Activated CD4-positive, alpha-beta memory T cell treated with anti-CD3 and anti-CD28 coated beads for 36 hours (primary cell): ENCODE measurements at regions not wholly inside any gene's neighbourhood (a gene's known extent, or its start where the extent isn't known, plus 50 kb on each side); places are given as distances from the start of the nearest gene placed in this dataset.

Experiments used
- CTCF ChIA-PET: fragments of 350-600 bp; sonication (Branson Sonifier 250); formaldehyde crosslinking; loops from one replicate; lab custom pipeline; 2021; ENCODE audit warnings: antibody characterized with exemption, inconsistent platforms; lab: Charles Lee
- POLR2A ChIA-PET: fragments of 350-600 bp; sonication (Branson Sonifier 250); formaldehyde crosslinking; loops from one replicate; lab custom pipeline; 2021; ENCODE audit warnings: antibody characterized with exemption; lab: Charles Lee
- DNase-seq: peaks from one replicate; pipeline ENCODE4 v3.0.0-alpha.2; 2020
- H3K27ac Mint-ChIP-seq: one replicate; pipeline ENCODE4 v1.8.0; 2021; ENCODE audit warnings: mixed read lengths
- H3K27me3 Mint-ChIP-seq: one replicate; pipeline ENCODE4 v1.8.0; 2021; ENCODE audit warnings: mixed read lengths
- H3K36me3 Mint-ChIP-seq: one replicate; pipeline ENCODE4 v1.8.0; 2021; ENCODE audit warnings: mixed read lengths
- H3K4me1 Mint-ChIP-seq: one replicate; pipeline ENCODE4 v1.8.0; 2021; ENCODE audit warnings: low read depth, mixed read lengths
- H3K4me3 Mint-ChIP-seq: one replicate; pipeline ENCODE4 v1.8.0; 2021; ENCODE audit warnings: mild to moderate bottlenecking, mixed read lengths
- H3K9me3 Mint-ChIP-seq: one replicate; pipeline ENCODE4 v1.8.0; 2021; ENCODE audit warnings: mixed read lengths
- intact Hi-C: fragments of 100-400 bp; cut with micrococcal nuclease; formaldehyde crosslinking; loops from one replicate; pipeline ENCODE4 v1.15.1; 2023

DNA sequence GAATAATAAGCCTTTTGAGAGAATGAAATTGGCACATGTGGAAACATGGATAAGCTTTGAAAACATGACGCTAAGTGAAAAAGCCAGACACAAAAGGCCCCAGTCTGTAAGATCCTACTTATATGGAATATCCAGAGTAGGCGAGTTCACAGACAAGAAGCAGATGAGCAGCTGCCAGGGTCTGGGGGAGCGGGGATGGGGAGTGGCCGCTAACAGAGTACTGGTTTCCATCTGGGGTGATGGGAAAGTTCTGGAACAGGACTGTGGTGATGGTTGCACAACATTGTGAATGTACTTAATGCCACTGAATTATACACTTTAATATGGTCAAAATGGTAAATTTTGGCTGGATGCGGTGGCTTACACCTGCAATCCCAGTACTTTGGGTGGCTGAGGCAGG lies 126.5 kb downstream of the SPATA19 start:
- DNase-seq: no peak
- ChIA-PET CTCF (no interaction called here), POLR2A (no interaction called here)
- Mint-ChIP-seq H3K27me3 (peaks cover 4% of the 10 kb centered on the region), H3K27ac (no peak overlapping the region), H3K4me3 (no peak overlapping the region), H3K9me3 (no peaks in the 10 kb centered on the region), H3K36me3 (no peaks in the 10 kb centered on the region), H3K4me1 (no peaks in the 10 kb centered on the region)
- intact Hi-C loops: no loop called here

DNA sequence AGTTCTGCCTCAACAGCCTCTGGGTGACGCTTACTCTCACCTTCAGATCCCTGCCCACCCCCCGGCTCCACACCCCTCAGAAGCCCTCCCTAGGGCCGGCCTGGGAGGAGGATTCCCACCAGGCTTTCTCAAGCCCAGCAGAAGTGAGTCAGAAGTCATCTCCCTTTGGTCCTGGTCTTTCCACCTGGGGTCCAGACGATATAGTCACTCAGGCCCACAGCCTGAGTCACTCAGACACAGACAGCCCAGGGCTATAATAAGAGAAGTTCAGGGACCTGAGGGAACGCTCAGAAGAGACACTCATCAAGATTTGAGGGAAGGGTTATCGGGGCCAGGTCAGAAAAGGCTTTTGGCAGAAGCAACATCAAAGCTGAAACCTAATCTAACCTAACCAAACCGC lies 127.1 kb downstream of the SPATA19 start:
- Mint-ChIP-seq H3K4me3 (no peak overlapping the region), H3K27me3 (peaks cover 4% of the 10 kb centered on the region), H3K36me3 (no peaks in the 10 kb centered on the region), H3K9me3 (no peaks in the 10 kb centered on the region), H3K27ac (no peak overlapping the region), H3K4me1 (no peaks in the 10 kb centered on the region)
- POLR2A ChIA-PET: no interaction called here
- CTCF ChIA-PET: no interaction called here
- no peak for DNase-seq
- intact Hi-C loops: no loop called here

DNA sequence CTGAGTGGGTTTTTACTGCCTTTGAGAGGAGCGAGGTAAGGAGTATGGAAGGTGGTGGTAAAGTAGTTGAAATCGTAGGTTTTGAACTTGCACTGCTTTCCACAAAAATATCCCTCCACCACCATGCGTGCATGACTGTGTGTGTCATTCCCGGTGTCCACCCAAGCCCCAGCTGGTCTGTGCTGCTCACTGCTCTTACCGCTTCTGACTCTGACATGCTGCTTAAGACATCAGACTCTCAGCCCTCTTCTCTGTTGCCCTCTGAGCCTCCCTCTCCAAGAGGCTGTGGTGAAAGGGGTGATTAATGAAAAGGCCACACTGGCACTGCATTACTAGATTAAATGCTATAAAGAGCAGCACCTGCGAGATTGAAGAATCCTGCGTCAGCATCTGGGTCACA lies 128.7 kb downstream of the SPATA19 start:
- no peaks in the 10 kb centered on the region for H3K36me3 Mint-ChIP-seq
- CTCF ChIA-PET: no interaction called here
- no peak overlapping the region for H3K4me3 Mint-ChIP-seq
- POLR2A ChIA-PET: no interaction called here
- H3K4me1 Mint-ChIP-seq: no peaks in the 10 kb centered on the region
- intact Hi-C loops: no loop called here
- H3K9me3 Mint-ChIP-seq: no peaks in the 10 kb centered on the region
- H3K27me3 Mint-ChIP-seq: peaks cover 4% of the 10 kb centered on the region
- no peak for DNase-seq
- H3K27ac Mint-ChIP-seq: no peak overlapping the region

DNA sequence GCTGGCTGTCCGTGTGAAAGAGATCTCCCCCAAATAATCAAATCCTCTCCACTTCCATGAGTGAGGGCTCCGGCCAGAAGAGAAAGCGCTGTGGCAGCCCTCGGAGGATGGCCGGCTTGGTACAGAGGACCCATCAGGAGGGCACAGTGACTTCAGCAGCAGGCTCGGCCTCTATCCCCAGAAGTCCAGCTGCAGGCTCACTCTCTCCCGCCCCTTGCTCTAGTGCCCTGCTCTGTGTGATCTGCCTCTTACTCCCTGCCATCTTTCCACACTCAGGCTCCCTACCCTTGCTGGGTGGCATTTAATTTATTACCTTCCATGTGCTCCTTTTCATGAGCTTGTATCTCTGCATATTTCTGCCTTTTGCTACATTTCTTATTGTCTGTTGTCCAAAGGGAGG lies 129.7 kb downstream of the SPATA19 start:
- Mint-ChIP-seq H3K4me1 (no peaks in the 10 kb centered on the region), H3K27me3 (peaks cover 4% of the 10 kb centered on the region), H3K9me3 (no peaks in the 10 kb centered on the region), H3K4me3 (no peak overlapping the region), H3K27ac (no peak overlapping the region), H3K36me3 (no peaks in the 10 kb centered on the region)
- ChIA-PET POLR2A (no interaction called here), CTCF (no interaction called here)
- DNase-seq: no peak
- intact Hi-C loops: no loop called here

DNA sequence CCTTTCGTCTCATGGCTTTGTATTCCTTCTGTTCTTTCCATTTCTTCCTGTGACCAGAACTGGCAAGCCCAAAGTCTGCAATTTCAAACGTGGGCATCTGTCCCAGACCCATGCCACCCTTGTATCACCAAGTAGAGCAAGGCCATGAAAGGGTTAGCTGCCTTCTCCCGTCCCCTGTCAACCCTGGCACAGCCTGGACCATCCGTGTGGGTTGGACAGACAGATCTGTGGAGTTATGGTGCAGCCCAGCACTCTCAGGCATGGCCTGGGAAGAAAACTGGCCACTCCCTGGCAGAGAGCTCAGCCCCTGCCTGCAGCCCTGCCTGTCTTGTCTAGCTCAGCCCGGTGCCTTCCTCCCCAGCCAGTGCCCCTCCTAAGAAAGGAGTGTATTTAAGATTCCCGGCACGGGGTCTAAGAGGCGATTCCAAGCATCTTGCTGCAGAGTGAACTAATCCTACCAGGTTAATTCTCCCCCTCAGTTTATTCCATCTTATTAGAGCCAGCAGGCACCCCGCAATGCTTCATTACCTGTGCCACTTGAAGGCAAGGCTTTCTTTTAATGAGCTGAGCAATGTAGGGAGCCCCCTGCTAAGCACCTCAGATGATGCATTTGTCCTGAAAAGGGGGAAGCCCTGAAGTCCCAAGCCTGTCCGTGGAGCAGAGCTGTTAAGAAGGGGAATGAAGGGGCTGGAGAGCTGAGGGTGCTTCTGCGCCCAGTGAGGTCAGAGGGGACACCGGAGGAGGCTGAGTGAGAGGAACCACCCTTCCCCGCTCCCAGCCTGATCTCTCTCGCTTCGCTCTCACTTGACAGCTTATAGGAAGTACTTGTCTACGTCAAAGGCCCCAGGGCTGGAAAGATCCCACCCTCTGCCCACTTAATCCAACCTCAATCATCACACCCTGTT lies 130.6 kb downstream of the SPATA19 start:
- Mint-ChIP-seq H3K9me3 (no peaks in the 10 kb centered on the region), H3K4me3 (no peak overlapping the region), H3K27ac (no peak overlapping the region), H3K4me1 (no peaks in the 10 kb centered on the region), H3K36me3 (no peaks in the 10 kb centered on the region), H3K27me3 (peaks cover 4% of the 10 kb centered on the region)
- intact Hi-C loops: no loop called here
- DNase-seq: no peak
- POLR2A ChIA-PET: no interaction called here
- CTCF ChIA-PET: interaction anchor here (0.5 kb wide), 1 partner anchor 10 kb away, joined by 3 read pairs; no protein-coding TSS in a partner anchor

DNA sequence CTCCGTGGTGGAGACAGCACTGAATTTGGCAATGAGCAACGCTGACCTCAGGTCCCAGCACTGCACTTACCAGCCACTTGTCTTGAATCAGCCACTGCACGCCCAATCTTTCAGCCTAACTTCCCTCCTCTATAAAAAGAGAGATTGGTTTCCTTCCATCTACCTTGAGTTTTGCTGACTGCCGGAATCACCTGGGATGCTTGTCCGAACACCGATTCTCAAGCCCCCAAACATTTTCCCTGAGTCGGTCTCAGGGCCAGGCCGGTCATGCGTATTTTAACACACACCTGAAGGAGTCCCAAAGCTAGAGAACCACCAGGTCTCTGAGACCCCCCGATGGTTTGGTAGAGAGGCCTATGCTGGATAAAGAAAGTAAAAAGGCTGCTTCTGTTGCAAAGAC lies 131.5 kb downstream of the SPATA19 start:
- H3K4me1 Mint-ChIP-seq: no peaks in the 10 kb centered on the region
- H3K27me3 Mint-ChIP-seq: peaks cover 4% of the 10 kb centered on the region
- no peaks in the 10 kb centered on the region for H3K36me3 Mint-ChIP-seq
- ChIA-PET CTCF (no interaction called here), POLR2A (no interaction called here)
- H3K27ac Mint-ChIP-seq: no peak overlapping the region
- H3K9me3 Mint-ChIP-seq: no peaks in the 10 kb centered on the region
- DNase-seq: no peak
- no peak overlapping the region for H3K4me3 Mint-ChIP-seq
- intact Hi-C loops: no loop called here

DNA sequence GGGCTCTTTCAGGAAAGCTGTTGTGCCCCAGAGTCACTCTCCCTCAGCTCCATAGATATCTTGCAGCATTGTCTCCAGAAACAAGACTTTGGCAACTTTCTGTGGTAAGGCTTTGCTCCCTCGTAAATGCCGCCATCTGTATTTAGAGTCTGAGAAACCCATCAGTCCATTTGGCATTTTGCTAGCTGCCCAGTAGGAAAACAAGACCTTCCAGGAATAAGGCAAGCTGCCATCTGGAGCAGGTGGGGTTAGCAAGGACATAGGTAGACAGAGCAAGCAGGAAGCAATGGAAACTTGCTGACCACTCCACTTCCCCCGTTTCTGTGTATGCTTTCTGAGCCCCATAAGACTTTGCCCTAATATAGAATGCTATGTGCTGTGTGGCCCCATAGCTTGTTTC lies 131.9 kb downstream of the SPATA19 start:
- intact Hi-C loops: no loop called here
- no peak overlapping the region for H3K4me3 Mint-ChIP-seq
- DNase-seq: no peak
- H3K27me3 Mint-ChIP-seq: peaks cover 4% of the 10 kb centered on the region
- ChIA-PET CTCF (no interaction called here), POLR2A (no interaction called here)
- no peaks in the 10 kb centered on the region for H3K36me3 Mint-ChIP-seq
- H3K4me1 Mint-ChIP-seq: no peaks in the 10 kb centered on the region
- no peaks in the 10 kb centered on the region for H3K9me3 Mint-ChIP-seq
- no peak overlapping the region for H3K27ac Mint-ChIP-seq

DNA sequence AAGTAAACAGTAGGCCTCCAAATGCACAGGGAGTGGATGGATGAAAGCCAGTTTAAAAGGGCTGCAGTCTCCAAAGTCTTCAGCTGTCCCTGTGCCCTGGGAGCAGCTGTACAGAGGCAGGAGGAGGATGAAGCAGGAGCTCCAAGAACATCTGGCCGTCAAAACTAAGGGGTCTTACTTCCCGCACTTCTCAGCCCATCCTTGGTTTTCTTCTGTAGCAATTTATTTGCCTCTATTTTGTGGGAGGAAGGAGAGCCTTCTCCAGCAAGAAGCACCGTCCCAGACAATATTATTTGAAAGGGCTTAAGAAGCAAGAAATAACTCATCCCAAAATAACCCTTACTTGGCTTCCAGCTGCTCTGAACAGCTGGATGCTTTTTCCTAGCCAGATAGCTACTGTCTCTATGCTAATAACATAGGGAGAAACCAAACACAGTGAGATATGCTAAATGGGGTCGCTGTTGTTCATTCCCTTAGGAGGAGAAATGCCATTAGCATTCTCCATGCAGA lies 133.2 kb downstream of the SPATA19 start:
- peaks cover 4% of the 10 kb centered on the region for H3K27me3 Mint-ChIP-seq
- ChIA-PET CTCF (no interaction called here), POLR2A (no interaction called here)
- DNase-seq: no peak
- no peaks in the 10 kb centered on the region for H3K9me3 Mint-ChIP-seq
- H3K27ac Mint-ChIP-seq: no peak overlapping the region
- intact Hi-C loops: no loop called here
- H3K36me3 Mint-ChIP-seq: no peaks in the 10 kb centered on the region
- no peak overlapping the region for H3K4me3 Mint-ChIP-seq
- H3K4me1 Mint-ChIP-seq: no peaks in the 10 kb centered on the region

DNA sequence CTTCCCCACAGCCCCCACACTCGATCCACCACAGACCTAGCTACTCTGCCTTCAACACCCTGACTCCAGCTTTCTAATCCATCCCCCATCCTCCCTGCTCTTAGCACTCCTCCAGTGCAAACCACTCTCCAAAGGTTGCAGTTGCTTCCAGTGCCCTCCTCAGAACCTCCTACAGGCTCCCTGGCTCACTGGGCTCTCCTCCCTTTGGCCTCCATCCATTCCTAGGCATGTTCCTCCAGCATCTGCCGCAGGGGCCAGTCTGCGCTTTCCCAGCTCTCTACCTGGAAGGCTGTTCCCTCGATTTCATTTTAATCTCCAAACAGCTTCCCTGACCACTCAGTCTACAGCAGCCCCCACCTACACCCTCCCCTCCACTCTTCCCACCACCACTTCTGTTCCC lies 133.8 kb downstream of the SPATA19 start:
- Mint-ChIP-seq H3K27ac (no peak overlapping the region), H3K27me3 (peaks cover 3% of the 10 kb centered on the region), H3K4me1 (no peaks in the 10 kb centered on the region), H3K4me3 (no peak overlapping the region), H3K9me3 (no peaks in the 10 kb centered on the region), H3K36me3 (no peaks in the 10 kb centered on the region)
- POLR2A ChIA-PET: no interaction called here
- DNase-seq: no peak
- intact Hi-C loops: no loop called here
- CTCF ChIA-PET: no interaction called here

DNA sequence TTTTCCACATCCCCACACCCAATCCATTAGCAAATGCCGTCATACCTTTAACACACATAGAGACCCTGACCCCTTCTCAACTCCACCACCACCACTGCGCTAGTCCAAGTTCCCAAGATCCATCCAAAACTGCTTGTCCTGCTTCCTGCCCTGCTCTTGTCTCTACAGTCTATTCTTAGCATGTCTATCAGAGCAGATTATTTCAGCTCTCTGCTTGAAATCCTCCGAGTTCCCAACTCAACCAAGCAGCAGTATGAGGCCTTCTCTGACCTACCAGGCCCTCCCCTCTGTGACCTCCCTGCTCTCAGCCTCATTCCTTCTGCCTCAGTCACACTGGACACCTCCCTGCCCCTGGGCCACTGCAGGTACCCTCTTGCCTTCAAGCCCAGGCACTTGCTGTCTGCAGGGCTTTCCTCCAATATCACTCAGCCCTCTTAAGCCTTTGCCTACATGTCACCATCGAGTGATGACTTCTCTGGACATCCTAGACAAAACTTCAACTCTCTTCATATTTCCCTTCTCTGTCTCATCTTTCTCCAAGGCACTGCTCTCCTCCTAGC lies 134.6 kb downstream of the SPATA19 start:
- no peaks in the 10 kb centered on the region for H3K36me3 Mint-ChIP-seq
- H3K27me3 Mint-ChIP-seq: peaks cover 2% of the 10 kb centered on the region
- intact Hi-C loops: no loop called here
- H3K4me3 Mint-ChIP-seq: no peak overlapping the region
- no peak overlapping the region for H3K27ac Mint-ChIP-seq
- no peaks in the 10 kb centered on the region for H3K4me1 Mint-ChIP-seq
- ChIA-PET CTCF (no interaction called here), POLR2A (no interaction called here)
- no peak for DNase-seq
- H3K9me3 Mint-ChIP-seq: no peaks in the 10 kb centered on the region

DNA sequence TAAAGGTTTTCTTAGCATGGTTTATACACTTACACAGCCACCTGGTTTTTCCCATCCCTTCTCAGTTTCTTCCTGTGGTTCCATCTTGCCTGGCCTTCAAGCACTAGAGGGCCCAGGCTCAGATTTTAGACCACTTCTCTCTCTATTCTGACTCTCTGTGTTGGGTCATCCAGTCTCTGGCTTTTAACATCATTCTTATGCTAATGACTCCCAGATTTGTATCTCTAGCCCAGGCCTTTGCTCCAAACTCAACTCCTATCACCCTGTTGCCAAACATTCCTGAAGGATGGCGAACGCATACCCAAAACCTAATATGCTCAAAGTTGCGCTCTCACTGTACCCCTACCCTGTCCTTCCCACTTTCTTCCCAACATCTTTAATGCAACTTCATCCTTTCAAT lies 135.1 kb downstream of the SPATA19 start:
- ChIA-PET POLR2A (no interaction called here), CTCF (no interaction called here)
- H3K4me1 Mint-ChIP-seq: no peaks in the 10 kb centered on the region
- no peaks in the 10 kb centered on the region for H3K27me3 Mint-ChIP-seq
- intact Hi-C loops: no loop called here
- H3K27ac Mint-ChIP-seq: no peak overlapping the region
- H3K36me3 Mint-ChIP-seq: no peaks in the 10 kb centered on the region
- no peak overlapping the region for H3K4me3 Mint-ChIP-seq
- no peak for DNase-seq
- no peaks in the 10 kb centered on the region for H3K9me3 Mint-ChIP-seq

DNA sequence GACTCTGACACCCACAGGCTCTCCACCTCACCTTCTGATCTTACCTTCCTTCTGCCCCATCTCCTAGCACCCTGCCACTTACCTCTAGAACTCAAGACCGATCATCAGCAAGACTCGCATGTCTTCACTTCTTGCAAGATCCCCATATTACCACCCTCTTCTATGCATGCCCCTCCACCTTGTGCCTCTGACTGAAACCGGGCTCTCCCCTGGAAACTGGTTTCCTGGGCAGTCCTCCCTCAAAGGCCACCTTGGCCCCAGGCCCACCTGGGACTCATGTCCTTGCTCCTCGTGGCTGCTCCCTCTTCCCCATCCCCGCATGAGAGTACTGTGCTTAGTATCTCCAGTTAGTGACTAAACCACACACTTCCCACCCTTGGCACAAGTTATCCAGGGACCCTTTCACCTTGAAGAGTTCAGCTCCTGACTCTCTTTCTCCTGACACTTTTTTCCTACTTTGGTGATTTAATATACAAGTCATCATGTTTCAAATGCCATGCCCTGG lies 136.7 kb downstream of the SPATA19 start:
- intact Hi-C loops: no loop called here
- Mint-ChIP-seq H3K4me1 (no peaks in the 10 kb centered on the region), H3K9me3 (no peaks in the 10 kb centered on the region), H3K27ac (no peak overlapping the region), H3K27me3 (no peaks in the 10 kb centered on the region), H3K36me3 (no peaks in the 10 kb centered on the region), H3K4me3 (no peak overlapping the region)
- POLR2A ChIA-PET: no interaction called here
- CTCF ChIA-PET: no interaction called here
- no peak for DNase-seq
